ENCODE measurements at regions not wholly inside any gene's neighbourhood (a gene's known extent, or its start where the extent isn't known, plus 50 kb on each side); places are given as distances from the start of the nearest gene placed in this dataset.
A peak's percentile ranks its signal among the peaks of the same experiment; 100 is the strongest.
"Not testable (repeated sequence)": the region's sequence is repeated elsewhere in the genome, so short reads cannot be mapped to it uniquely, and the experiment has no call there.

GRCh38 chr10:77740396-77740795 lies 102.8 kb upstream of the KCNMA1 start:
- not testable (repeated sequence) for DNase-seq

DNA sequence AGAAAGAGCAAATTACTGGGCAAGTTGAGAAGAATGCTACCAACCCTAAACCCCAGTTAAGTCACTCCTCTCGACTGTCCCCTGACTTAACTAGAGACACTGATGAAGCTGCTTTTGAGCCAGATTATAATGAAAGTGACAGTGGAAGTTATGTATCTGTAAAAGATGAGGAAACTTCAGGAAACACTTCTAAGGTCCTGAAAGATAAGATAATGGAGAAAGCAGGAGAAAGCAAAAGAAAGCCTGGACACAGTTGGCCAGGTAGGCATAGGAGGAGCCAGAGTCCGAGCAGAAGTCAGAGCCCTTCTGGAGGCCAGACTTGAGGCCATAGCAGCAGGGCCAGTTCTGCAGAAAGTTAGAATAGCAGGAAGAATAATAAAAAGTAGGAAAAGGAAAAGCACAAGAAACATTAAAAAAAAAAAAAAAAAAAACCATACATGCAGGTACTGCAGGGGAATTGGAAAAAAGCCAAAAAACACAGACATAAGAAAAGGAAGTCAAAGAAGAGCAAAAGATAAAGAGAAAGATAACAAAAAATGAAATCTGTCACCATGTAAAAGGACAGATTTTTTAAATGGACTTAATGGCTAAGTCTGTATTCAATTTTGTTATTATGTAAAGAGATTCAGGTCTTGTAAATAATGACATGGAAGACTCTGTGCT lies 101.0 kb upstream of the KCNMA1 start:
- DNase-seq: no peak

GRCh38 chr10:77737608-77738007 lies 100.0 kb upstream of the KCNMA1 start:
- peak; percentile 90 for DNase-seq

DNA sequence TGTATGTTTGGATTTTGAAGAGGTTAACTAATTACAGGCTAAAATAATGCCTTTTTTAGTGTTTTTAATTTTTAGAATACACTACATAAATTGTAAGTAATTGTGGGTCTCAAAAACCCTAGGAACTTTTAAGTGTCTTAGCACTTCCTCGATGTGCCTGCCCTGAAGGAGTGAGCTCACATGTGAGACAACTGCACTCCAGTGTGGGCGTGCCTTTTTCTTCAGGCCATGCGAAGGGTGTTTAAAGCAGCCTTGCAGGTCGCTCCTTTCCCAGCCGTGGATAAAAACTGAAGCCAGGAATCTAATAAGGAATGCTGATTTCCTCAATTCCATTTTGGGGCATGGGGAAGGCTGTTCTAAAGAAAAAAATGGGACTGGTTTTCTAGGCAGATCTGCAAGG lies 97.5 kb upstream of the KCNMA1 start:
- DNase-seq: not testable (repeated sequence)

- no peak for DNase-seq
Observed at GRCh38 chr10:77732213-77733003, 94.8 kb upstream of the KCNMA1 start.

- DNase-seq: no peak
Observed at GRCh38 chr10:77727481-77727880, 89.9 kb upstream of the KCNMA1 start.

GRCh38 chr10:77726732-77727131 lies 89.1 kb upstream of the KCNMA1 start:
- DNase-seq: no peak

DNA sequence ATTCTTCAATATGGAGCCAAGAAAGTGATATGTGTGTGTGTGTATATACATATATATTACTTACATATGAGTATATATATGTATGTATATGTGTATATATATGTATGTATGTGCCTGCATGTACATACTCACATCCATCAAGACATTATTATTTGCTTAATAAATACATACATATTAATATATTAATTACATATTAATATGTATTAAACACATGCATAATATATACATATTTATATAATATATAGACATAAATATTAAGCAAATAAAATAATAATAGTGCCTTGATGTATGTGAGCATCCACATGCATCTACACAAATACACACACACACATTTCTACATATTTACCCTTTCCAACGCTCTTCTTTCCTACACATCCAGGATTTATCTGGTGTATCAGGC lies 88.7 kb upstream of the KCNMA1 start:
- DNase-seq: no peak

DNA sequence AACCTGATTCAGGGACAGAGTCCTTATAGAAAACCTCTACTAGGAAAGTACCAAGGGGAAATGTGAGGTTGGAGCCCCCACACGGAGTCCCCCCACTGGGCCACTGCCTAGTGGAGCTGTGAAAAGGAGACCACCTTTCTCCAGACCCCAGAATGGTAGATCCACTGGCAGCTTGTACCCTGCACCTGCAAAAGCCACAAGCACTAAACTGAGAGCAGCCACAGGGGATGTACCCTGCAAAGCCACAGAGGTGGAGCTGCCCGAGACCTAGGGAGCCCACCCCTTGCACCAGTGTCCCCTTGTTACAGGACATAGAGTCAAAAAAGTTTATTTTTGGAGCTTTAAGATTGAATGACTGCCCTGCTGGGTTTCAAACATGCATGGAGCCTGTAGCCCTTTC lies 87.2 kb upstream of the KCNMA1 start:
- no peak for DNase-seq

GRCh38 chr10:77723376-77723775 lies 85.8 kb upstream of the KCNMA1 start:
- no peak for DNase-seq

GRCh38 chr10:77722956-77723355 lies 85.3 kb upstream of the KCNMA1 start:
- not testable (repeated sequence) for DNase-seq

DNA sequence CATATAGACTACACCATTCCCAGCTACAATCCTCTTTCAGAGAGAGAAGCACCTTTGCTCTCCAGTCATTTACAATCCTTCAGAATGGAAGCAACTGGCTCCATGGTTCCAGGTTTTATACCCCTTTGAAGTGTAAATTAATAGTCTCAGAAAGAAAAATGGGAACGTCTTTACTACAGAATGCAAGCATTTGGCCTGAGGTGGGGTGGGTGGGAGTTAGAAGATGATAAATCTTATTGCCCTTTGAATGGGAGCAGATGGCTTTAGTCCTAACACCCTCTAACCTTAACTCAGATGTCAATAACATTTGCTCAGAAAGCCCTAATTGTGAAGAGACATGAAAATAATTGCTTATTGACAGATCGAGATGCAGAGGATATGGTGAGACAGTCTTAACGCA lies 84.2 kb upstream of the KCNMA1 start:
- DNase-seq: no peak

DNA sequence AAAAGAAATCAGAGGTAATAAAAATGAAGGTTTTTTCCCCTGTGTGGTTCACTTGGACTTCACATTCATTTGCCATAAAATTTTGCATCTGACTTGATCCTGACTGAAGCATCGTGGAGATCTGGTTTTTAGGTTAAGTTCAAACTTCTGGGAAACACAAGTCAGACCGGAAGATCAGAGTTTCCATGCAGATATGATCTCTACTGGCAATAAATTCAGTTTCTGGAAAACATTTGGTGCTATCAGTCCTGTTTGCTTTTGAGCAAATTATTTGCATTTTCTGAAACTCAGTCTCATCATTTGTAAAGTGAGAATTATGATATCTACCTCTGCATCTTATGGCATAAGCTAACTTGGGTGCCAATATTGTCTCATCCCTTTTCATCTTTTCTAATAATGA lies 81.3 kb upstream of the KCNMA1 start:
- no peak for DNase-seq

DNA sequence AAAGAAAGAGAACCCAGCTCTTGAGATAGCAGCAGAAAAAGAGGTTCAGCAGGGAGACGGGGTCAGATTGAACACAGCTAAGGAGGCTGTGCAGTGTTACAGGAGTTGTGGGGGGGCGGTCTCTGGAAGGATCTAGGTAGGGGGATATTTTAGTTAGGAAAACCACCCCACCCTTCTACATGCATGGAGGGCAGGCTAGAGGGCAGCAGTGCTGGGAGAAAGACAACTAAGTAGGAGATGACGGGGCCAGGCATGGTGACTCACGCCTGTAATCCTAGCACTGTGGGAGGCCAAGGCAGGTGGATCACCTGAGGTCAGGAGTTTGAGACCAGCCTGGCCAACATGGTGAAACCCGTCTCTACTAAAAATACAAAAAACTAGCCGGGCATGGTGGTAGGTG lies 80.7 kb upstream of the KCNMA1 start:
- DNase-seq: not testable (repeated sequence)

DNA sequence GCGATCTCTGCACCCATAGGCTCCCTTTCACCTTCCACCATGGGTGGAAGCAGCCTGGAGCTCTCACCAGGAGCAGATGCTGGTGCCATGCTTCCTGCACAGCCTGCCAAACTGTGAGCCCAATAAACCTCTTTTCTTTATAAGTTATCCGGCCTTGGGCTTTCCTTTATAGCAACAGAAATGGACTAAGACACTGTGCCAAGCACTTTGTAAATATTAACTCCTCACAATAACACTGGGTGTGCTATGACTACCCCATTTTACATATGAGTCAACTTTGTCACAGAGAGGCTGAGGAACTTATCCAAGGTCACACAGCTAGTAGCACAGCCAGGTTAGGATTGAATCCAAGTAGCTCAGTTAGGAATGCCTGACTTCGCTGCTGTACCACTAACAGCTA lies 79.7 kb upstream of the KCNMA1 start:
- DNase-seq: no peak

GRCh38 chr10:77716458-77717317 lies 79.1 kb upstream of the KCNMA1 start:
- no peak for DNase-seq

- DNase-seq: no peak
Observed at GRCh38 chr10:77715536-77715935, 77.9 kb upstream of the KCNMA1 start.

- DNase-seq: no peak
Observed at GRCh38 chr10:77715088-77715487, 77.5 kb upstream of the KCNMA1 start.

DNA sequence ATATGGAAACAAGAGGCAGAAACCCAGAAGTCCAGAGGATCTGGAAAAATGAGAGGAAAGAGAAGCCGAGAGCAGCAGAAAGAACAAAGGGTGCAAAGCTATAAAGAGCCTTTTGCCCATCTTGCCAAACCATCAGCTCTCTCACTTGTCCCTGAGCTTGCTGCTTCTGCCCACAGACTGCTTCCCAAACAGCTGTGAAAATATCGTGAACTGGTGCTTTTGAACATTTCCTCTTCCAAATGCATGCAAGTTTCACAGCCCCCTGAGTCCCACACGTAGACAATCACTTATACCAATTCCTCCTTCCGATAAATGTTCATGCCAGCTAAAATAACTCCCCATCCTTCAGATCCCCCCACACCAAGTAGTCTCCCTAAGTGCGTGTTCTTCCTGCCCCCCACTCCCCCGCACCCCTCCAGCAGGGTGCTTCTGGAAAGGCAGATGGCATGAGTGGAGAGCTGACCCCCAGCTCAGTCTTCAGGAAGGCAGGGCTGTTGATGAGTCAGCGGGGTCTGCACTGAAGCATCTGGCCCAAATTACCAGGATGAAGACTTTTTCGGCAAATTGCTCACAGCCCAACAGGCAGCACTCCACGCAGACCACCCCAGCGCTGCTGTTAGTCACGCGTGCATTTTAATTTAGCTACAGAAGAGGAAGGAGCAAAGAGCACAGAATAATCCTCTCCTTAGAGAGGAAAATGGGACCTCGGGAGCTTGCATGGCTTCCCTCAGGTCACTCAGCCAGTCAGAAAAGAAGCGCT lies 76.1 kb upstream of the KCNMA1 start:
- no peak for DNase-seq

- no peak for DNase-seq
Observed at GRCh38 chr10:77712207-77712606, 74.6 kb upstream of the KCNMA1 start.

DNA sequence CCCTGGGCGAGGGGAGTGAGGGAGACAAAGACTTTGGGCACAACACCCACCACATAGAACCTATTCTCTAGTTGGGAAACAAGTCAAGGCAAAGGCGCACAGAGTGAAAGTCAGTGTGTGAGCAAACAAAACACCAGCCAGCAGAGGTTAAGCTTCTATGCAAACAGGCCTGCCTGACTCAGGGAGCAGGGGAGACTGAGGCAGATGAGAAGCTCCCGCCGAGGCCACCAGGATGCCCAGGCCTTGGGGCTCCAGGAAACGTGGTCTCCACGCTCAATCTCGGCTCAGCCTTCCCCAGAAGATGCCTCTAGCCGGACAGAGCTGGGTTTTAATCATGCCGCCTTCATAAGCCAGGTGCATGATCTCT lies 74.1 kb upstream of the KCNMA1 start:
- DNase-seq: no peak

DNA sequence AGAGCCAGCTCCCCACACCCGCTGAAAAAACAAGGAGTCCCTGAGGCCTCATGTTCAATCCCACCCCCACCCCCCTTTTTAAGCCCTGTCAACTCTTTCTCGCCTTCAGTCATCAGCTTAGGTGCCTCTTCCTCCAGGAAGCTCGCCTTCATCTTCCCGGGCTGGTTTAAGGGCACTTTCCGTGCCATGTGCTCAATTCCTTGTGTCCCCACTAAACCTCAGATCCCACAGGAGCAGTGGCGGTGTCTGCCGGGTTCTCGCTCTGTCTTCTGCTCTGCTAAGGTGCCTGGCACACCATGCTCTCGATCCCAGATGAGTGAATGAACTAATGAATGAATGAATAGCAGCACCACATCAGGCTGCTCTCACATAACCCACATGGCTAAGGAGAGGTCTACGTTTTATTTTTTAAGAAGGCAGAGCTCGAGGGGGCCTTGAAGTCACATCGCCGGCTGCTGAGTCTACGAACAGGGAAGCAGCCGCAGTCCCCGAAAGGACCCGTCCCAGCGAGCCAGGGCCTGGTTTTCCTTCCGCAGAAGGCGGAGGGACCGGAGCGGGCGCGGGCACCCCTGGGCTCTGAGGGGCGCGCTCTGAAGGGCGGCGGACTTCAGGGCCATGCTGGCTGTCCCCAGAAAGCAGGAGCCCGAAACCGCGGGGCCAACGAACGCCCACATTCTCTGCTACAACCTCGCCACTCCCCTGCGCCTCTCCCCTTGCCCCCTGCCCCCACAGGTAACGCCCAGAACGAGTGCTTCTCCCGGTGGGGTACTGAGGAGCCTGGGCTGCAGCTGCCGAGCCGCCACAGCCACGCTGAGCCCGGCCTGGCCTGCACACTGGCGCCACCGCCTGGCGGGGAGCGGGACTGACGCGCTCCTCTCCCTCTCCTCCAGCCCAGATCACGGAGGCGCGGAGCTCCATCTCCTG lies 73.4 kb upstream of the KCNMA1 start:
- peak; percentile 63 for DNase-seq
